ENCODE measurements at regions not wholly inside any gene's neighbourhood (a gene's known extent, or its start where the extent isn't known, plus 50 kb on each side); places are given as distances from the start of the nearest gene placed in this dataset.

GRCh38 chr13:22744688-22745452, 435.9 kb upstream of the SGCG start:
- Histone ChIP-seq H3K4me1 (ENCODE audit: control insufficient read depth, insufficient read depth, low read length) (no peaks in the 10 kb centered on the region), H3K36me3 (ENCODE audit: control insufficient read depth, insufficient read depth, low read length) (no peaks in the 10 kb centered on the region), H3K27me3 (ENCODE audit: control insufficient read depth, insufficient read depth, low read length) (no peaks in the 10 kb centered on the region), H3K27ac (ENCODE audit: low read length) (no peak overlapping the region), H3K9me3 (replicated peaks; ENCODE audit: control insufficient read depth, low read depth, low read length) (no peaks in the 10 kb centered on the region), H3K4me3 (ENCODE audit: low read length) (no peak overlapping the region)
- 77% methylated on average over 14 of the region's 24 CpGs for WGBS (ENCODE audit: insufficient coverage)
- DNase-seq, result no peak

GRCh38 chr13:22748866-22749577, 431.8 kb upstream of the SGCG start:
- Histone ChIP-seq H3K27me3 (ENCODE audit: control insufficient read depth, insufficient read depth, low read length) (no peaks in the 10 kb centered on the region), H3K27ac (ENCODE audit: low read length) (no peak overlapping the region), H3K9me3 (replicated peaks; ENCODE audit: control insufficient read depth, low read depth, low read length) (no peaks in the 10 kb centered on the region), H3K4me3 (ENCODE audit: low read length) (no peak overlapping the region), H3K36me3 (ENCODE audit: control insufficient read depth, insufficient read depth, low read length) (no peaks in the 10 kb centered on the region), H3K4me1 (ENCODE audit: control insufficient read depth, insufficient read depth, low read length) (no peaks in the 10 kb centered on the region)
- DNase-seq, result peak; percentile 78
- no CpG with 5 or more reads among the region's 5 CpGs for WGBS (ENCODE audit: insufficient coverage)

DNA sequence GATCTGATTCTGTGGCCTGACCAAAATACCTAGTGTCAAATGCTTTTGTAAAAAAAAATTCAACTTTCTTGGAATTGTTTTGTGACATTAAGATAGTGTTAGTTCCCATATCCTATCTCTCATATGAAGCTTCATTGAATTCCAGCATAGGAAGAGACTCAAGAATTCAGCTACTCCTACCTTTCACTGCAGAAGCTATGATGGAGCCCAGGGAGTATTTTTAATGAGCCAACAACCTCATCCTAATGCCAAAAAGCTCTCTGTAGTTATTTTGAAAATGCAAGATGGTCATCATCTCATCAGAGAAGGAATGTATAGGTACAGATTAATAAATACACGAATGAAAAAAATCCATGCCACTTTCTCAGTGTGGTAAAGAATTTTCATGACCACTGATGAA, 431.2 kb upstream of the SGCG start:
- no peak for DNase-seq
- no peaks in the 10 kb centered on the region for H3K9me3 ChIP-seq (replicated peaks; ENCODE audit: control insufficient read depth, low read depth, low read length)
- H3K4me3 ChIP-seq (ENCODE audit: low read length), result no peak overlapping the region
- H3K36me3 ChIP-seq (ENCODE audit: control insufficient read depth, insufficient read depth, low read length), result no peaks in the 10 kb centered on the region
- H3K4me1 ChIP-seq (ENCODE audit: control insufficient read depth, insufficient read depth, low read length), result no peaks in the 10 kb centered on the region
- H3K27me3 ChIP-seq (ENCODE audit: control insufficient read depth, insufficient read depth, low read length), result no peaks in the 10 kb centered on the region
- H3K27ac ChIP-seq (ENCODE audit: low read length), result peak overlapping the region; percentile 13
- WGBS (ENCODE audit: insufficient coverage), result no CpG with 5 or more reads among the region's 1 CpG

DNA sequence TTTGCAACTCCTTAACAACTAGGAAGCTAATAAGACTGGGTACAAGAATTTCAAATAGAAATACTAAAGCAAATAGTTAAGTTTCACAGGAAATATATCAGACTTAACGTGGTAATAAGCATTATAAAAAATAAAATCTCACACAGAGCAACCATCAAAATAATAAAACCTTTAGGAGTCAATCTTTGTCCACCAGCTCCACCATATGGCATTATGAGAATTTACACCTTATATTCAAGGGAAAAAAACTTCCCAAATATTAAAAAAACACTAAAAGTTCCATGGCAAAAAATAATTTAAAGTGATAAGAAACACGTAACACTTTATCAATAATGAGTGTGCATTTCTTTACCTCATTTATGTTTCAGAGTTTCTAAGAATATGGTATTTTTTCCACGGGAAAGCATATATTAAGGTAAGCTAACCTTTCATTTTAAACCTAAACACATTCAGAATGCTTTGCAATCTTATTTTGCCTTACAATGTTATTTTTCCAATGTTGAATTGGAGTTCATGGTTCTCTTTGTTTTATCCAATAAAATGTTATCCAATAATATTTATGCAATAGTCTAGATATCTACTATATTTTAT, 423.2 kb upstream of the SGCG start:
- Histone ChIP-seq H3K4me1 (ENCODE audit: control insufficient read depth, insufficient read depth, low read length) (no peaks in the 10 kb centered on the region), H3K4me3 (ENCODE audit: low read length) (no peak overlapping the region), H3K36me3 (ENCODE audit: control insufficient read depth, insufficient read depth, low read length) (no peaks in the 10 kb centered on the region), H3K27ac (ENCODE audit: low read length) (no peak overlapping the region), H3K9me3 (replicated peaks; ENCODE audit: control insufficient read depth, low read depth, low read length) (no peaks in the 10 kb centered on the region), H3K27me3 (ENCODE audit: control insufficient read depth, insufficient read depth, low read length) (no peaks in the 10 kb centered on the region)
- peak; percentile 49 for DNase-seq
- WGBS (ENCODE audit: insufficient coverage), result no CpG with 5 or more reads among the region's 3 CpGs

- Histone ChIP-seq H3K36me3 (ENCODE audit: control insufficient read depth, insufficient read depth, low read length) (no peaks in the 10 kb centered on the region), H3K4me1 (ENCODE audit: control insufficient read depth, insufficient read depth, low read length) (no peaks in the 10 kb centered on the region), H3K9me3 (replicated peaks; ENCODE audit: control insufficient read depth, low read depth, low read length) (no peaks in the 10 kb centered on the region), H3K27ac (ENCODE audit: low read length) (no peak overlapping the region), H3K4me3 (ENCODE audit: low read length) (no peak overlapping the region), H3K27me3 (ENCODE audit: control insufficient read depth, insufficient read depth, low read length) (no peaks in the 10 kb centered on the region)
- WGBS (ENCODE audit: insufficient coverage), result 33% methylated on average over 1 of the region's 4 CpGs
- DNase-seq, result no peak
Measured at GRCh38 chr13:22758245-22758644, 422.5 kb upstream of the SGCG start.

DNA sequence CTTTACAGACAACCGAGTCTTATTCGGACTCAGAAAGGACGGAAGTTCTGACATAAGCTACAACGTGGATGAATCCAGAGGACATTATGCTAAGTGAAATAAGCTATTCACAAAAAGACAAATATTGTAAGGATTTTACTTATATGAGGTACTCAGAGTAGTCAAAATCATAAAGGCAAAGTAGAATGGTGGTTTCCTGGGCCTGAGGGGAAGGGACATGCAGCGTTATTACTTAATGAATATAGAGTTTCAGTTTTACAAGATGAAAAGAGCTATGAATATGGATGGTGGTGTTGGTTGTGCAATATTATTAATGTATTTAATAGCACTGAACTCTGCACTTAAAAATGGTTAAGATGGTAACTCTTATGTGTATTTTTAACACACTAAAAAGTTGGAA, 419.1 kb upstream of the SGCG start:
- no peak for DNase-seq
- WGBS (ENCODE audit: insufficient coverage), result no CpG with 5 or more reads among the region's 5 CpGs
- Histone ChIP-seq H3K4me1 (ENCODE audit: control insufficient read depth, insufficient read depth, low read length) (no peaks in the 10 kb centered on the region), H3K4me3 (ENCODE audit: low read length) (no peak overlapping the region), H3K9me3 (replicated peaks; ENCODE audit: control insufficient read depth, low read depth, low read length) (no peaks in the 10 kb centered on the region), H3K27me3 (ENCODE audit: control insufficient read depth, insufficient read depth, low read length) (no peaks in the 10 kb centered on the region), H3K27ac (ENCODE audit: low read length) (no peak overlapping the region), H3K36me3 (ENCODE audit: control insufficient read depth, insufficient read depth, low read length) (no peaks in the 10 kb centered on the region)

GRCh38 chr13:22765547-22765946, 415.2 kb upstream of the SGCG start:
- no peaks in the 10 kb centered on the region for H3K4me1 ChIP-seq (ENCODE audit: control insufficient read depth, insufficient read depth, low read length)
- H3K9me3 ChIP-seq (replicated peaks; ENCODE audit: control insufficient read depth, low read depth, low read length), result no peaks in the 10 kb centered on the region
- DNase-seq, result peak; percentile 51
- no peak overlapping the region for H3K27ac ChIP-seq (ENCODE audit: low read length)
- H3K4me3 ChIP-seq (ENCODE audit: low read length), result no peak overlapping the region
- 58% methylated on average over 2 of the region's 3 CpGs for WGBS (ENCODE audit: insufficient coverage)
- no peaks in the 10 kb centered on the region for H3K36me3 ChIP-seq (ENCODE audit: control insufficient read depth, insufficient read depth, low read length)
- no peaks in the 10 kb centered on the region for H3K27me3 ChIP-seq (ENCODE audit: control insufficient read depth, insufficient read depth, low read length)

DNA sequence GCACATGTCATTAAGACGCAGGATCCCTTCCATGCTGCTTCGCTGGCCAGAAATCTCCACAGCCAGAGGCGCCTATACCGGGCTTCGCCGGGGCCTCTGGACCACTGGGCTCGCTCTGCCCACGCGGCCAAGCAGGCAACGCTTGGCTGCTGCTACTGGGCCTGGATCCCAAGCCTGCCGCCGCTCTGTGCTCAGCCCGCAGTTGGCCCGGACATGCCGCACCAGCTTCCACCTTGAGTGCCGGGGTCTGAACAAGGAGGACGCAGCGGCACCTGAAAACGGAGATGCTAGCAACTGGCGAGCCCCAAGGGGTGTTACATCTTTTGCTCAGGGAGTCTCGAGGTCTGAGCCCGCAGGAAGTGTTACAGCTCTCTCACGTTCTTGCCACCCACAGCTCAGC, 409.9 kb upstream of the SGCG start:
- Histone ChIP-seq H3K9me3 (replicated peaks; ENCODE audit: control insufficient read depth, low read depth, low read length) (no peaks in the 10 kb centered on the region), H3K4me3 (ENCODE audit: low read length) (no peak overlapping the region), H3K27me3 (ENCODE audit: control insufficient read depth, insufficient read depth, low read length) (no peaks in the 10 kb centered on the region), H3K27ac (ENCODE audit: low read length) (no peak overlapping the region), H3K36me3 (ENCODE audit: control insufficient read depth, insufficient read depth, low read length) (no peaks in the 10 kb centered on the region), H3K4me1 (ENCODE audit: control insufficient read depth, insufficient read depth, low read length) (no peaks in the 10 kb centered on the region)
- WGBS (ENCODE audit: insufficient coverage), result 90% methylated on average over 23 of the region's 23 CpGs
- DNase-seq, result no peak

GRCh38 chr13:22773465-22773864, 407.3 kb upstream of the SGCG start:
- no peak overlapping the region for H3K4me3 ChIP-seq (ENCODE audit: low read length)
- H3K27me3 ChIP-seq (ENCODE audit: control insufficient read depth, insufficient read depth, low read length), result no peaks in the 10 kb centered on the region
- peak; percentile 10 for DNase-seq
- no peaks in the 10 kb centered on the region for H3K4me1 ChIP-seq (ENCODE audit: control insufficient read depth, insufficient read depth, low read length)
- no peak overlapping the region for H3K27ac ChIP-seq (ENCODE audit: low read length)
- no peaks in the 10 kb centered on the region for H3K36me3 ChIP-seq (ENCODE audit: control insufficient read depth, insufficient read depth, low read length)
- no CpG with 5 or more reads among the region's 3 CpGs for WGBS (ENCODE audit: insufficient coverage)
- H3K9me3 ChIP-seq (replicated peaks; ENCODE audit: control insufficient read depth, low read depth, low read length), result no peaks in the 10 kb centered on the region

DNA sequence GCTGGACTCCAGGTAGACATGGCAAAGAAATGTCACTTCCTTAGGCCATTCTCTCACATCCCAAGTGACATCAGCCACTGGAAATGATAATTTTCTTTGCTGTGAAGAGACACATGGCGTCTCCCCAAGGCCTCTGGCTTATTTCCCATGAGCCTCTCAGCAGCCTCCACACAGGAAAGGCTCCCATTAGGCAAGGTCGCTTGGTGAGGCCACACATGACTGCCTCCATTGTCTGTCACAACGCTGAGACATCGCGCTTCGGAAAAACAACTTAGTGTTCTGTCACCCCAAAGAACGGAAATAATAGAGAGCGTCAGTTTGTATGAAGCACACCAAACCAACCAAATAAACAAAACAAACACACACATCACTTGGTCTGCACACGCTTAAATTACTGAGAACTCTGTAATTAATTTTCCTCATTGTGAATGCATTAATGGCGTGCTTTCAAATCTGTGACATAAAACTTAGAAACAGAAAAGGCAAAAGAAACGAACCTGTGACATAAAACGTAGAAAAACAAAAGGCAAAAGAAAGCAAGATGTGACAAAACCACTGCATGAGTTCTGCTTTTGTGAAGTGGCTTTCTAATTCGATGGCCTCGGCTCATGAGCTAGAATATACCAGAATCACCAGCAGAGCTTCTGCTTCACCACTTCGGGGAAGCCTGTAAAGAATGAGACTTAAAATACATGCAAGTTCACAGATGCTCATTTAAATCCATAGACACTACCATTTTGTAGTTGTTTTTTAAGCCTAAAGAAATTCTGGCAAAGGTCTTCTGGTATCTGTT, 404.2 kb upstream of the SGCG start:
- Histone ChIP-seq H3K36me3 (ENCODE audit: control insufficient read depth, insufficient read depth, low read length) (no peaks in the 10 kb centered on the region), H3K4me3 (ENCODE audit: low read length) (no peak overlapping the region), H3K27ac (ENCODE audit: low read length) (no peak overlapping the region), H3K27me3 (ENCODE audit: control insufficient read depth, insufficient read depth, low read length) (no peaks in the 10 kb centered on the region), H3K4me1 (ENCODE audit: control insufficient read depth, insufficient read depth, low read length) (no peaks in the 10 kb centered on the region), H3K9me3 (replicated peaks; ENCODE audit: control insufficient read depth, low read depth, low read length) (no peaks in the 10 kb centered on the region)
- no peak for DNase-seq
- WGBS (ENCODE audit: insufficient coverage), result 93% methylated on average over 9 of the region's 15 CpGs

All from muscle of leg (tissue), 3 donors.